GM21717 (cell line): ENCODE measurements at regions not wholly inside any gene's neighbourhood (a gene's known extent, or its start where the extent isn't known, plus 50 kb on each side); places are given as distances from the start of the nearest gene placed in this dataset.
"Not testable (repeated sequence)": the region's sequence is repeated elsewhere in the genome, so short reads cannot be mapped to it uniquely, and the experiment has no call there.

Experiments
- ATAC-seq: cut with Tn5 transposase; IDR thresholded peaks from one replicate; pipeline ENCODE4 v1.9.1; 2021; ENCODE audit warnings: mild to moderate bottlenecking, moderate library complexity; ENCODE audit not compliant: unreplicated experiment

- ATAC-seq: no peak
Observed at GRCh38 chr2:54040250-54040649, 69.5 kb upstream of the PSME4 start.

DNA sequence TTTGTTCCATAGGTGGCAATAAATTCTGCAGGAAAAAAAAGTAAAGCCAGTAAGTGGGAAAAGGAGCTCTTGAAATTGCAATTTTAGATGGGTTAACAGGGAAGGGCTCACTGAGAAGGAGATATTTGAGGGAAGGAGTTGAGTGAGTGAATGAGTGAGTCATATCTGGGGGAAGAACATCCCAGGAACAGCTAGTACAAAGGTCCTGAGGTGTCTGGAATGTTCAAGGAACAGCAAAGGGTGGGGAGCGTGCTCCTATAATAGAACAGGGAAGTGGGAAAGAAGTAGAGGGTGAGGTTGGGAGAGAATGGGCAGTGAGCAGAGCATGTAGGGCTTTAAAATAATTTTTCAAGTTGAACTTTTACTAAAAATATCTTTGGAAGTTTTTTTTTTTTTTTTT lies 68.0 kb upstream of the PSME4 start:
- no peak for ATAC-seq

DNA sequence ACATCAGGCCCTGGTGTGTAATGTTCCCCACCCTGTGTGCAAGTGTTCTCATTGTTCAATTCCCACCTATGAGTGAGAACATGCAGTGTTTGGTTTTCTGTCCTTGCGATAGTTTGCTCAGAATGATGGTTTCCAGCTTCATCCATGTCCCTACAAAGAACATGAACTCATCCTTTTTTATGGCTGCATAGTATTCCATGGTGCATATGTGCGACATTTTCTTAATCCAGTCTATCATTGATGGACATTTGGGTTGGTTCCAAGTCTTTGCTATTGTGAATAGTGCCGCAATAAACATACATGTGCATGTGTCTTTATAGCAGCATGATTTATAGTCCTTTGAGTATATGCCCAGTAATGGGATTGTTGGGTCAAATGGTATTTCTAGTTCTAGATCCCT lies 60.5 kb upstream of the PSME4 start:
- not testable (repeated sequence) for ATAC-seq

GRCh38 chr2:54030806-54031205 lies 60.0 kb upstream of the PSME4 start:
- no peak for ATAC-seq

DNA sequence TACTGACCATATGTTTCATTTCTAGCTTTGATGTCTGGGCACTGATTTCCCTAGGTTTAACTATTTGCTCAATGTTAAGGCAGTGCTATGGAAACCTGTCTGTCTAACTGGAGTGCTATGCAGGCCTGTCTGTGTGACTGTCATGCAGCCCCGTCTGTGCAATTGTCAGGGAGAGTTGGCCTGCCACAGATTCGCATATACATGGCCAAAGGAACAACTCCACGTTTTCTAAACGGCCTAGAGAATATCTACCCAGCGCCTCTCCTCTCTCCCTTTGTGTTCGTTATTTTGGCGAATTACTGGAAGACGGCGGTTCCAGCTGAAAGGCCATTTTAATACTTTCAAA lies 59.6 kb upstream of the PSME4 start:
- no peak for ATAC-seq

- ATAC-seq: no peak
Observed at GRCh38 chr2:54029721-54030395, 59.1 kb upstream of the PSME4 start.

- ATAC-seq: not testable (repeated sequence)
Observed at GRCh38 chr2:54025463-54026075, 54.8 kb upstream of the PSME4 start.

GRCh38 chr2:54024576-54024975 lies 53.8 kb upstream of the PSME4 start:
- ATAC-seq: no peak

- no peak for ATAC-seq
Observed at GRCh38 chr2:54021702-54022101, 50.9 kb upstream of the PSME4 start.

DNA sequence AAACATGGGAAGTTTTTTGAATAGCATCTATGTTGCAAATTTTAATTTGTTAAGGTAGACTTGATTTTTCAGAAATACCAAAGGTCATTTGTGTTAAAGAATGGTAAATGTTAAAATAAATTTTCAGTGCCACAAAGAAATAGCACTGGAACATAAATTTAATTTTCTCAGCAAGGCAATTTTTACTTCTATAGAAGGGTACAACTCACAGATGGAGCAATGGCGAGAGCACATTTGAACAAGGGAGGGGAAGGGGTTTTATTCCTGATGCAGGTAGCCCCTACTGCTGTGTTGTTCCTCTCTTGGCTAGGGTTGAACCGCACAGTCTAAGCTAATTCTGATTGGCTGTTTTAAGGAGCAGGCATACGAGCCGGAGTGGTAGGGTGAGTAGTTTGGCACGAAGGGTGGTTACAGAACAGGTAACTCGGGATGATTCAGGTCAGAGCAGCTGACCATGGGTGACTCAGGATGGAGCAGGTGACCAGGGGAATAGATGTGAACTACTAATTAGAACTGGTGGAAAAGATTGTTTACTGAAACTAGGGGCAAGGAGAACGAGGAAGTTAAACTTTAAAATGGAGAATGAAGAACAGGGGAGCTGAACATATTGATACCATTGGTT lies 50.1 kb upstream of the PSME4 start:
- no peak for ATAC-seq
